GM23338 (cell line): ENCODE measurements at regions not wholly inside any gene's neighbourhood (a gene's known extent, or its start where the extent isn't known, plus 50 kb on each side); places are given as distances from the start of the nearest gene placed in this dataset.

Experiments used
- ATAC-seq: fragments of 200-7000 bp; cut with Tn5 transposase; 3 replicates; pipeline ENCODE4 v1.9.1; 2020
- DNase-seq: peaks from one replicate; pipeline ENCODE4 v3.0.0-alpha.2; 2015; ENCODE audit warnings: low spot score
- H2AFZ ChIP-seq: fragments of 200-600 bp; sonication (generic); 2 replicates; pipeline ENCODE4 v1.8.0; 2016; ENCODE audit warnings: antibody characterized with exemption, mild to moderate bottlenecking, moderate library complexity
- H3F3A ChIP-seq: fragments of 200-600 bp; sonication (generic); replicated peaks from 2 replicates; pipeline ENCODE4 v1.8.0; 2017; ENCODE audit warnings: antibody characterized with exemption, mixed run types, low read depth
- H3K27ac ChIP-seq: fragments of 200-600 bp; sonication (generic); 2 replicates; pipeline ENCODE4 v1.6.1; 2016; ENCODE audit warnings: low read depth
- H3K27me3 ChIP-seq: fragments of 200-600 bp; sonication (generic); 2 replicates; pipeline ENCODE4 v1.8.0; 2016; ENCODE audit warnings: mild to moderate bottlenecking, mixed run types, moderate library complexity; ENCODE audit not compliant: insufficient read depth
- H3K36me3 ChIP-seq: fragments of 200-600 bp; sonication (generic); 2 replicates; pipeline ENCODE4 v1.8.0; 2016; ENCODE audit warnings: mild to moderate bottlenecking; ENCODE audit not compliant: insufficient read depth
- H3K4me1 ChIP-seq: fragments of 200-600 bp; sonication (generic); 2 replicates; pipeline ENCODE4 v1.8.0; 2016; ENCODE audit warnings: mild to moderate bottlenecking, moderate library complexity; ENCODE audit not compliant: insufficient read depth
- H3K4me2 ChIP-seq: fragments of 200-600 bp; sonication (generic); 2 replicates; pipeline ENCODE4 v1.7.1; 2017; ENCODE audit warnings: mixed run types
- H3K4me3 ChIP-seq: fragments of 200-600 bp; sonication (generic); 2 replicates; pipeline ENCODE4 v1.6.1; 2016; ENCODE audit warnings: mixed run types
- H3K79me2 ChIP-seq: fragments of 200-600 bp; sonication (generic); replicated peaks from 2 replicates; pipeline ENCODE4 v1.8.0; 2017; ENCODE audit warnings: mild to moderate bottlenecking; ENCODE audit not compliant: insufficient read depth
- H3K9me2 ChIP-seq: fragments of 200-600 bp; sonication (generic); 2 replicates; pipeline ENCODE4 v1.8.0; 2017; ENCODE audit not compliant: insufficient read depth
- H4K20me1 ChIP-seq: fragments of 200-600 bp; sonication (generic); replicated peaks from 2 replicates; pipeline ENCODE4 v1.8.0; 2017; ENCODE audit warnings: mild to moderate bottlenecking; ENCODE audit not compliant: insufficient read depth
- H3K27ac Mint-ChIP-seq: 2 replicates; pipeline ENCODE4 v1.8.0; 2020; ENCODE audit warnings: inconsistent platforms, mild to moderate bottlenecking, moderate library complexity, mixed read lengths
- H3K27me3 Mint-ChIP-seq: 3 replicates; pipeline ENCODE4 v1.8.0; 2022; ENCODE audit warnings: low read depth, mild to moderate bottlenecking, moderate library complexity, mixed read lengths, inconsistent platforms; ENCODE audit not compliant: insufficient read depth, poor library complexity
- H3K36me3 Mint-ChIP-seq: 3 replicates; pipeline ENCODE4 v1.8.0; 2021; ENCODE audit warnings: low read depth, mild to moderate bottlenecking, inconsistent platforms, moderate library complexity, mixed read lengths
- H3K4me1 Mint-ChIP-seq: 3 replicates; pipeline ENCODE4 v1.8.0; 2020; ENCODE audit warnings: mild to moderate bottlenecking, inconsistent platforms, mixed read lengths
- H3K4me3 Mint-ChIP-seq: 3 replicates; pipeline ENCODE4 v1.8.0; 2021; ENCODE audit warnings: moderate library complexity, mild to moderate bottlenecking, inconsistent platforms, mixed read lengths
- H3K9me3 Mint-ChIP-seq: 3 replicates; pipeline ENCODE4 v1.8.0; 2020; ENCODE audit warnings: moderate library complexity, mild to moderate bottlenecking, inconsistent platforms, mixed read lengths
- CREB1 ChIP-seq: fragments of 250-450 bp; sonication (Bioruptor Pico); IDR thresholded peaks from 2 replicates; pipeline ENCODE4 v1.5.0; 2020; ENCODE audit warnings: low read depth, mild to moderate bottlenecking, moderate library complexity
- EZH2 ChIP-seq: fragments of 200-600 bp; sonication (generic); IDR thresholded peaks from one replicate; pipeline ENCODE4 v1.8.0; 2017; ENCODE audit warnings: antibody characterized with exemption, mild to moderate bottlenecking, low read depth; ENCODE audit not compliant: unreplicated experiment
- EZH2phosphoT487 ChIP-seq: fragments of 200-600 bp; sonication (generic); IDR thresholded peaks from one replicate; pipeline ENCODE4 v1.8.1; 2018; ENCODE audit warnings: antibody characterized with exemption; ENCODE audit not compliant: unreplicated experiment
- JUNB ChIP-seq: IDR thresholded peaks from one replicate; pipeline ENCODE4 v1.6.1; 2016; ENCODE audit warnings: antibody characterized with exemption; ENCODE audit not compliant: unreplicated experiment
- NANOG ChIP-seq: IDR thresholded peaks from 2 replicates; pipeline ENCODE4 v1.6.1; 2016; ENCODE audit warnings: antibody characterized with exemption, borderline replicate concordance
- POLR2AphosphoS5 ChIP-seq: IDR thresholded peaks from 2 replicates; pipeline ENCODE4 v1.6.1; 2016; ENCODE audit warnings: antibody characterized with exemption, low read depth
- STAT1 ChIP-seq: IDR thresholded peaks from one replicate; pipeline ENCODE4 v1.6.1; 2016; ENCODE audit warnings: antibody characterized with exemption; ENCODE audit not compliant: unreplicated experiment
- ZNF114 ChIP-seq: fragments of 250-450 bp; sonication (Bioruptor Pico); IDR thresholded peaks from 2 replicates; pipeline ENCODE4 v1.5.0; 2020; ENCODE audit warnings: mild to moderate bottlenecking, moderate library complexity
- ZNF331 ChIP-seq: fragments of 250-450 bp; sonication (Bioruptor Pico); IDR thresholded peaks from 2 replicates; pipeline ENCODE4 v1.5.0; 2020; ENCODE audit warnings: low read depth, mild to moderate bottlenecking, moderate library complexity
- TF ChIP-seq, protein P1 (sequence below): IDR thresholded peaks from one replicate; pipeline ENCODE4 v1.6.1; 2018; ENCODE audit warnings: antibody characterized with exemption; ENCODE audit not compliant: unreplicated experiment
- TF ChIP-seq, protein P2 (sequence below): IDR thresholded peaks from 2 replicates; pipeline ENCODE4 v1.6.1; 2016; ENCODE audit warnings: antibody characterized with exemption

DNA sequence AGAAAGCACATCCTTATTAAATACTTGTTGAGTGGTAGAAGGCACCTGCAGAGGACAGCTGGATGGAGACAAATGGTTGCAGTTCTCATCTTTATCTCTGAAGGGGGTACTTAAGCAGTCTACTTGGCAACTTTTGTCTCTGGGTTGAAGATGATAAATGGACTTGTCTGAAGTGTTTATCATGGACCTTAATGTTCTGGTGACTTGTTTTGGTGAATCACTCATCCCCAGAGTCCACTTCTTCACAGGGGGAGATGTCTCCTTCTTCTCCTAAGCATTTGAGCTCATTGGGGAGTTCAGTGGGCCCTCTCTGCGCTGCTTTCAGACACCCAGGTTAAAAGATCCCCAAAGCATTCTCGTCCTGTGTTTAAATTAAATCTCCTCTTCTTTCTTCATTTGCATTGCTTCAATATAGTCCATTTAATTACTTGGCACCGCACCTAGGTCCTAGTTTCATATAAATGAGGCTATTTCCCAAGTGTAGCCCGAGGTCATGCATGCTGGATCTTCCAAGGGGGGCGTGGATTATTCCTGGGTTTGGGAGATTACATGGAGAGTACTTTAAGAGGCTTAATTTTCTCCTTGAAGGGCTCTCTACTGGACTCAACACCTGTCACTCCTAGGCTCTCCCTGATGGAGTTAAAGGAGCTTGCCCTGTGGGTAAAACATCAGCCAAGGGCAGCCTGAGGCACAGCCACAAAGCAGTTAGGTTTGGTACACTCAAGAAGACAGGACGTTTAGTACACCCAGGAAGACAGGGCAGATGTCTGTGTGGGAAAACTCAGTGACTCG is 239.3 kb upstream of the C2CD4B start (continued):
- TF ChIP-seq, protein P1, sequence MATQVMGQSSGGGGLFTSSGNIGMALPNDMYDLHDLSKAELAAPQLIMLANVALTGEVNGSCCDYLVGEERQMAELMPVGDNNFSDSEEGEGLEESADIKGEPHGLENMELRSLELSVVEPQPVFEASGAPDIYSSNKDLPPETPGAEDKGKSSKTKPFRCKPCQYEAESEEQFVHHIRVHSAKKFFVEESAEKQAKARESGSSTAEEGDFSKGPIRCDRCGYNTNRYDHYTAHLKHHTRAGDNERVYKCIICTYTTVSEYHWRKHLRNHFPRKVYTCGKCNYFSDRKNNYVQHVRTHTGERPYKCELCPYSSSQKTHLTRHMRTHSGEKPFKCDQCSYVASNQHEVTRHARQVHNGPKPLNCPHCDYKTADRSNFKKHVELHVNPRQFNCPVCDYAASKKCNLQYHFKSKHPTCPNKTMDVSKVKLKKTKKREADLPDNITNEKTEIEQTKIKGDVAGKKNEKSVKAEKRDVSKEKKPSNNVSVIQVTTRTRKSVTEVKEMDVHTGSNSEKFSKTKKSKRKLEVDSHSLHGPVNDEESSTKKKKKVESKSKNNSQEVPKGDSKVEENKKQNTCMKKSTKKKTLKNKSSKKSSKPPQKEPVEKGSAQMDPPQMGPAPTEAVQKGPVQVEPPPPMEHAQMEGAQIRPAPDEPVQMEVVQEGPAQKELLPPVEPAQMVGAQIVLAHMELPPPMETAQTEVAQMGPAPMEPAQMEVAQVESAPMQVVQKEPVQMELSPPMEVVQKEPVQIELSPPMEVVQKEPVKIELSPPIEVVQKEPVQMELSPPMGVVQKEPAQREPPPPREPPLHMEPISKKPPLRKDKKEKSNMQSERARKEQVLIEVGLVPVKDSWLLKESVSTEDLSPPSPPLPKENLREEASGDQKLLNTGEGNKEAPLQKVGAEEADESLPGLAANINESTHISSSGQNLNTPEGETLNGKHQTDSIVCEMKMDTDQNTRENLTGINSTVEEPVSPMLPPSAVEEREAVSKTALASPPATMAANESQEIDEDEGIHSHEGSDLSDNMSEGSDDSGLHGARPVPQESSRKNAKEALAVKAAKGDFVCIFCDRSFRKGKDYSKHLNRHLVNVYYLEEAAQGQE = no peak
- TF ChIP-seq CREB1 (no peak), EZH2 (no peak), NANOG (no peak)
- TF ChIP-seq, protein P2, sequence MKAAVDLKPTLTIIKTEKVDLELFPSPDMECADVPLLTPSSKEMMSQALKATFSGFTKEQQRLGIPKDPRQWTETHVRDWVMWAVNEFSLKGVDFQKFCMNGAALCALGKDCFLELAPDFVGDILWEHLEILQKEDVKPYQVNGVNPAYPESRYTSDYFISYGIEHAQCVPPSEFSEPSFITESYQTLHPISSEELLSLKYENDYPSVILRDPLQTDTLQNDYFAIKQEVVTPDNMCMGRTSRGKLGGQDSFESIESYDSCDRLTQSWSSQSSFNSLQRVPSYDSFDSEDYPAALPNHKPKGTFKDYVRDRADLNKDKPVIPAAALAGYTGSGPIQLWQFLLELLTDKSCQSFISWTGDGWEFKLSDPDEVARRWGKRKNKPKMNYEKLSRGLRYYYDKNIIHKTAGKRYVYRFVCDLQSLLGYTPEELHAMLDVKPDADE = no peak

DNA sequence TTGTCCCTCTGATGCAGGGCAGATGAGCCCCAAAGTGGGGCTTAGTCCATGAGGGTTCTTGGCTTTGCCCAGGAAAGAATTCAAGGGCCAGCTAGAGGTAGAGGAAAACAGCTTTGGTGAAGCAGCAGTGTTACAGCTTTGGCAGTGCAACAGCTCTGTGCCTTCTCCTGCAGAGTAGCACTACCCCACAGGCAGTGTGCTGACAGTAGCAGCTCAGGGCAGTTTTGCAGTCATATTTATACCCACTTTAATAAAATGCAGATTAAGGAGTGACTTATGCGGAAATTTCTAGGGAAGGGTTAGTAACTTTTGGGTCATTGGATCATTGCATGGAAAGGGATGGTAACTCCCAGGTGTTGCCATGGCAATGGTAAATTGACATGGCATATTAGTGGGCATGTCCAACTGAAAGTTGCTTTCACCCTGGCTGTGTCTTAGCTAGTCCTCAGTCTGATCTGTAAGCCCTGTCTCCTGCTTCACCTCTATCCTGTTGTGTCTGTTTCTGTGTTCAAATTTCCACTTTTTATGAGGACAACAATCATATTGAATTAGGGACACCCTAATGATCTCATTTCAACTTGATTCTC is 241.3 kb upstream of the C2CD4B start:
- Histone ChIP-seq H2AFZ (no peak overlapping the region), H3K79me2 (peaks cover 30% of the 10 kb centered on the region), H3K27ac (no peak overlapping the region), H3K36me3 (no peaks in the 10 kb centered on the region), H3K9me2 (no peaks in the 10 kb centered on the region), H3K27me3 (no peaks in the 10 kb centered on the region), H3K4me3 (no peak overlapping the region), H3K4me1 (no peaks in the 10 kb centered on the region), H3K4me2 (no peak overlapping the region), H3F3A (no peaks in the 10 kb centered on the region), H4K20me1 (peaks cover 13% of the 10 kb centered on the region; the same call in 1 of the 2 replicates)
- Mint-ChIP-seq H3K27ac (no peak overlapping the region), H3K4me3 (no peak overlapping the region), H3K36me3 (peaks cover 12% of the 10 kb centered on the region), H3K4me1 (peaks cover 6% of the 10 kb centered on the region; the same call in 2 of the 3 replicates), H3K27me3 (peaks cover 4% of the 10 kb centered on the region), H3K9me3 (no peaks in the 10 kb centered on the region; the same call in 2 of the 3 replicates)
- ATAC-seq = no peak
- no peak for DNase-seq
- TF ChIP-seq POLR2AphosphoS5 (no peak), ZNF331 (CRISPR knock-in tag) (no peak), EZH2 (no peak), ZNF114 (CRISPR knock-in tag) (no peak), STAT1 (no peak), NANOG (no peak), JUNB (no peak), CREB1 (no peak), EZH2phosphoT487 (no peak)
- TF ChIP-seq, protein P2 = no peak
- TF ChIP-seq, protein P1 = no peak
